Activated CD4-positive, alpha-beta T cell treated with anti-CD3 and anti-CD28 coated beads for 36 hours (primary cell): ENCODE measurements at regions not wholly inside any gene's neighbourhood (a gene's known extent, or its start where the extent isn't known, plus 50 kb on each side); places are given as distances from the start of the nearest gene placed in this dataset.

ENCODE experiments used
- ATAC-seq: fragments of 200-7000 bp; cut with Tn5 transposase; one replicate; pipeline ENCODE4 v1.10.0; 2021; ENCODE audit warnings: mild to moderate bottlenecking, moderate library complexity
- CTCF ChIA-PET: fragments of 350-600 bp; sonication (Branson Sonifier 250); formaldehyde crosslinking; loops from one replicate; lab custom pipeline; 2021; ENCODE audit warnings: antibody characterized with exemption; lab: Charles Lee
- POLR2A ChIA-PET: fragments of 350-600 bp; sonication (Branson Sonifier 250); formaldehyde crosslinking; loops from one replicate; lab custom pipeline; 2021; ENCODE audit warnings: antibody characterized with exemption, inconsistent platforms; lab: Charles Lee
- DNase-seq: peaks from one replicate; pipeline ENCODE4 v3.0.0-alpha.2; 2020
- H3K27ac Mint-ChIP-seq: one replicate; pipeline ENCODE4 v1.8.0; 2021; ENCODE audit warnings: mixed read lengths
- H3K27me3 Mint-ChIP-seq: one replicate; pipeline ENCODE4 v1.8.0; 2021; ENCODE audit warnings: mixed read lengths
- H3K36me3 Mint-ChIP-seq: one replicate; pipeline ENCODE4 v1.8.0; 2021; ENCODE audit warnings: low read depth, mixed read lengths
- H3K4me1 Mint-ChIP-seq: one replicate; pipeline ENCODE4 v1.8.0; 2021; ENCODE audit warnings: mixed read lengths
- H3K4me3 Mint-ChIP-seq: one replicate; pipeline ENCODE4 v1.8.0; 2021; ENCODE audit warnings: mild to moderate bottlenecking, moderate library complexity, mixed read lengths
- H3K9me3 Mint-ChIP-seq: one replicate; pipeline ENCODE4 v1.8.0; 2021; ENCODE audit warnings: low read depth, mixed read lengths
- intact Hi-C, 2 experiments: fragments of 100-400 bp; cut with DNase I in 1 of 2; cut with micrococcal nuclease in 1 of 2; formaldehyde crosslinking; loops; one replicate each; pipeline versions ENCODE4 v1.14.2 to v1.15.1; 2022 to 2024; cut with DNase I, micrococcal nuclease

- DNase-seq = no peak
- ChIA-PET CTCF (interaction anchor here (0.7 kb wide), 1 partner anchor 18 kb away, joined by 3 read pairs; no protein-coding TSS in a partner anchor), POLR2A (no interaction called here)
- no peak overlapping the region for H3K27ac Mint-ChIP-seq
- H3K36me3 Mint-ChIP-seq = no peaks in the 10 kb centered on the region
- H3K27me3 Mint-ChIP-seq = peaks cover 2% of the 10 kb centered on the region
- intact Hi-C loops = no loop called here
- no peak for ATAC-seq
- no peak overlapping the region for H3K4me3 Mint-ChIP-seq
- peaks cover 9% of the 10 kb centered on the region for H3K4me1 Mint-ChIP-seq
- H3K9me3 Mint-ChIP-seq = no peaks in the 10 kb centered on the region
Observed at GRCh38 chr10:43320226-43320625, 51.2 kb upstream of the FXYD4 start.

- DNase-seq = no peak
- no peak for ATAC-seq
- no peak overlapping the region for H3K4me3 Mint-ChIP-seq
- H3K36me3 Mint-ChIP-seq = no peaks in the 10 kb centered on the region
- intact Hi-C loops = no loop called here
- POLR2A ChIA-PET = no interaction called here
- no peaks in the 10 kb centered on the region for H3K9me3 Mint-ChIP-seq
- peaks cover 2% of the 10 kb centered on the region for H3K27me3 Mint-ChIP-seq
- H3K27ac Mint-ChIP-seq = no peak overlapping the region
- CTCF ChIA-PET = interaction anchor here (0.6 to 0.9 kb wide), 3 partner anchors 14 to 25 kb away, joined by 3 read pairs; no protein-coding TSS in a partner anchor
- peaks cover 9% of the 10 kb centered on the region for H3K4me1 Mint-ChIP-seq
Observed at GRCh38 chr10:43318976-43319960, 52.2 kb upstream of the FXYD4 start.

- intact Hi-C loops = no loop called here
- H3K27ac Mint-ChIP-seq = no peak overlapping the region
- peaks cover 9% of the 10 kb centered on the region for H3K4me1 Mint-ChIP-seq
- ChIA-PET POLR2A (no interaction called here), CTCF (interaction anchor here (0.6 to 0.9 kb wide), 2 partner anchors 14 to 24 kb away, joined by 3 read pairs; no protein-coding TSS in a partner anchor)
- H3K27me3 Mint-ChIP-seq = peaks cover 2% of the 10 kb centered on the region
- H3K4me3 Mint-ChIP-seq = no peak overlapping the region
- H3K9me3 Mint-ChIP-seq = no peaks in the 10 kb centered on the region
- ATAC-seq = no peak
- no peak for DNase-seq
- H3K36me3 Mint-ChIP-seq = no peaks in the 10 kb centered on the region
Observed at GRCh38 chr10:43318456-43318855, 51.6 kb upstream of the RASGEF1A start.

GRCh38 chr10:43317422-43317821, 50.6 kb upstream of the RASGEF1A start:
- intact Hi-C loops = no loop called here
- Mint-ChIP-seq H3K27ac (no peak overlapping the region), H3K9me3 (no peaks in the 10 kb centered on the region), H3K27me3 (peaks cover 2% of the 10 kb centered on the region), H3K4me1 (peaks cover 2% of the 10 kb centered on the region), H3K4me3 (no peak overlapping the region), H3K36me3 (no peaks in the 10 kb centered on the region)
- CTCF ChIA-PET = interaction anchor here (0.7 kb wide), 1 partner anchor 12 kb away, joined by 3 read pairs; no protein-coding TSS in a partner anchor
- POLR2A ChIA-PET = no interaction called here
- ATAC-seq = no peak
- no peak for DNase-seq

GRCh38 chr10:43316988-43317387, 50.1 kb upstream of the RASGEF1A start:
- Mint-ChIP-seq H3K36me3 (no peaks in the 10 kb centered on the region), H3K4me1 (no peaks in the 10 kb centered on the region), H3K4me3 (no peak overlapping the region), H3K27me3 (no peaks in the 10 kb centered on the region), H3K9me3 (no peaks in the 10 kb centered on the region), H3K27ac (no peak overlapping the region)
- CTCF ChIA-PET = interaction anchor here (0.7 kb wide), 1 partner anchor 12 kb away, joined by 3 read pairs; no protein-coding TSS in a partner anchor
- POLR2A ChIA-PET = no interaction called here
- DNase-seq (no peak), ATAC-seq (no peak)
- intact Hi-C loops = no loop called here
